CD4-positive, alpha-beta T cell (primary cell): ENCODE measurements at regions not wholly inside any gene's neighbourhood (a gene's known extent, or its start where the extent isn't known, plus 50 kb on each side); places are given as distances from the start of the nearest gene placed in this dataset.

ENCODE experiments used
- ATAC-seq: fragments of 200-7000 bp; cut with Tn5 transposase; one replicate; pipeline ENCODE4 v1.10.0; 2022; ENCODE audit warnings: mild to moderate bottlenecking; ENCODE audit not compliant: poor library complexity
- CTCF ChIA-PET: fragments of 350-600 bp; sonication (Branson Sonifier 250); formaldehyde crosslinking; loops from one replicate; lab custom pipeline; 2021; ENCODE audit warnings: antibody characterized with exemption, inconsistent platforms; lab: Charles Lee
- POLR2A ChIA-PET: fragments of 350-600 bp; sonication (Branson Sonifier 250); formaldehyde crosslinking; loops from one replicate; lab custom pipeline; 2021; ENCODE audit warnings: antibody characterized with exemption, inconsistent platforms; lab: Charles Lee
- DNase-seq, 14 experiments: peaks; one replicate each; pipeline ENCODE4 v3.0.0-alpha.2; 2013 to 2020; ENCODE audit warnings: mixed read lengths in 2 of 14
- H3K27ac ChIP-seq, 2 donors: one replicate each; pipeline versions ENCODE4 v1.5.1 to v1.7.0; 2013; ENCODE audit warnings: low read length in 2 of 2, low read depth in 1 of 2, mild to moderate bottlenecking in 1 of 2
- H3K27me3 ChIP-seq, 2 experiments: 1 replicate in 1 of 2; 2 replicates in 1 of 2; pipeline versions ENCODE4 v1.6.1 to v1.7.0; 2013; ENCODE audit warnings: low read length in 2 of 2, control low read depth in 1 of 2, mild to moderate bottlenecking in 1 of 2, moderate library complexity in 1 of 2; ENCODE audit not compliant: insufficient read depth in 2 of 2, control insufficient read depth in 1 of 2
- H3K36me3 ChIP-seq: one replicate; pipeline ENCODE4 v1.6.1; 2013; ENCODE audit warnings: low read length, control low read depth; ENCODE audit not compliant: insufficient read depth
- H3K4me1 ChIP-seq: one replicate; pipeline ENCODE4 v1.6.1; 2013; ENCODE audit warnings: low read length, control low read depth; ENCODE audit not compliant: insufficient read depth
- H3K4me3 ChIP-seq: one replicate; pipeline ENCODE4 v1.5.1; 2013; ENCODE audit warnings: mild to moderate bottlenecking, low read length, moderate library complexity
- H3K9me3 ChIP-seq, 2 experiments: 1 replicate in 1 of 2; 2 replicates in 1 of 2; pipeline versions ENCODE4 v1.6.1 to v1.7.0; 2013; ENCODE audit warnings: low read length in 2 of 2, mild to moderate bottlenecking in 2 of 2, control low read depth in 1 of 2, moderate library complexity in 1 of 2; ENCODE audit not compliant: control insufficient read depth in 1 of 2, insufficient read depth in 1 of 2
- H3K27ac Mint-ChIP-seq: one replicate; pipeline ENCODE4 v1.8.0; 2020; ENCODE audit warnings: mixed read lengths
- H3K27me3 Mint-ChIP-seq: one replicate; pipeline ENCODE4 v1.8.0; 2021; ENCODE audit warnings: mixed read lengths
- H3K36me3 Mint-ChIP-seq: one replicate; pipeline ENCODE4 v1.8.0; 2021; ENCODE audit warnings: low read depth, mixed read lengths
- H3K4me1 Mint-ChIP-seq: one replicate; pipeline ENCODE4 v1.8.0; 2021; ENCODE audit warnings: low read depth, mixed read lengths
- H3K4me3 Mint-ChIP-seq: one replicate; pipeline ENCODE4 v1.8.0; 2020; ENCODE audit warnings: mild to moderate bottlenecking, mixed read lengths
- H3K9me3 Mint-ChIP-seq: one replicate; pipeline ENCODE4 v1.8.0; 2020; ENCODE audit warnings: mixed read lengths
- CTCF ChIP-seq: fragments of 200-600 bp; IDR thresholded peaks from one replicate; pipeline ENCODE4 v1.8.0; 2022; ENCODE audit warnings: antibody characterized with exemption, mild to moderate bottlenecking
- intact Hi-C, 2 experiments: fragments of 100-400 bp; cut with DNase I in 1 of 2; cut with micrococcal nuclease in 1 of 2; formaldehyde crosslinking; loops; one replicate each; pipeline versions ENCODE4 v1.15.1 to v1.9.0; 2023 to 2025; cut with DNase I, micrococcal nuclease

GRCh38 chr5:62208218-62208852 is 97.7 kb upstream of the KIF2A start:
- no peaks in the 10 kb centered on the region for H3K36me3 ChIP-seq
- no peaks in the 10 kb centered on the region for H3K4me1 ChIP-seq
- H3K9me3 ChIP-seq = no peaks in the 10 kb centered on the region
- no peak for TF ChIP-seq CTCF
- no peak for DNase-seq
- intact Hi-C loops = no loop called here
- POLR2A ChIA-PET = no interaction called here
- H3K27ac Mint-ChIP-seq = no peak overlapping the region
- H3K4me1 Mint-ChIP-seq = no peaks in the 10 kb centered on the region
- no peaks in the 10 kb centered on the region for H3K36me3 Mint-ChIP-seq
- peaks cover 7% of the 10 kb centered on the region in 2 experiments for H3K27me3 ChIP-seq
- H3K27me3 Mint-ChIP-seq = peaks cover 68% of the 10 kb centered on the region
- no peaks in the 10 kb centered on the region for H3K9me3 Mint-ChIP-seq
- no peak overlapping the region for H3K4me3 ChIP-seq
- ATAC-seq = no peak
- CTCF ChIA-PET = no interaction called here
- H3K27ac ChIP-seq = no peak overlapping the region
- no peak overlapping the region for H3K4me3 Mint-ChIP-seq

GRCh38 chr5:62211405-62211804 is 94.6 kb upstream of the KIF2A start:
- peaks cover 55% of the 10 kb centered on the region for H3K27me3 Mint-ChIP-seq
- DNase-seq (no peak), ATAC-seq (no peak)
- no peak overlapping the region for H3K4me3 Mint-ChIP-seq
- no peaks in the 10 kb centered on the region for H3K4me1 ChIP-seq
- peaks cover 0 to 1% of the 10 kb centered on the region in 2 experiments for H3K27me3 ChIP-seq
- H3K36me3 ChIP-seq = no peaks in the 10 kb centered on the region
- no peaks in the 10 kb centered on the region for H3K9me3 ChIP-seq
- no peaks in the 10 kb centered on the region for H3K36me3 Mint-ChIP-seq
- ChIA-PET CTCF (no interaction called here), POLR2A (no interaction called here)
- H3K27ac ChIP-seq = no peak overlapping the region
- H3K9me3 Mint-ChIP-seq = no peaks in the 10 kb centered on the region
- intact Hi-C loops = no loop called here
- no peak overlapping the region for H3K4me3 ChIP-seq
- no peak overlapping the region for H3K27ac Mint-ChIP-seq
- no peaks in the 10 kb centered on the region for H3K4me1 Mint-ChIP-seq
- TF ChIP-seq CTCF = no peak

- POLR2A ChIA-PET = no interaction called here
- TF ChIP-seq CTCF = no peak
- CTCF ChIA-PET = no interaction called here
- Mint-ChIP-seq H3K27ac (no peak overlapping the region), H3K4me3 (no peak overlapping the region), H3K27me3 (peaks cover 50% of the 10 kb centered on the region), H3K9me3 (no peaks in the 10 kb centered on the region), H3K4me1 (no peaks in the 10 kb centered on the region), H3K36me3 (no peaks in the 10 kb centered on the region)
- no peak for DNase-seq
- Histone ChIP-seq H3K4me1 (no peaks in the 10 kb centered on the region), H3K27me3 (no peaks in the 10 kb centered on the region), H3K36me3 (no peaks in the 10 kb centered on the region), H3K27ac (no peak overlapping the region), H3K4me3 (no peak overlapping the region), H3K9me3 (no peaks in the 10 kb centered on the region)
- ATAC-seq = no peak
- intact Hi-C loops = no loop called here
Measured at GRCh38 chr5:62212648-62213047, 93.4 kb upstream of the KIF2A start.
